ENCODE measurements at regions not wholly inside any gene's neighbourhood (a gene's known extent, or its start where the extent isn't known, plus 50 kb on each side); places are given as distances from the start of the nearest gene placed in this dataset.
"Not testable (repeated sequence)": the region's sequence is repeated elsewhere in the genome, so short reads cannot be mapped to it uniquely, and the experiment has no call there.

DNA sequence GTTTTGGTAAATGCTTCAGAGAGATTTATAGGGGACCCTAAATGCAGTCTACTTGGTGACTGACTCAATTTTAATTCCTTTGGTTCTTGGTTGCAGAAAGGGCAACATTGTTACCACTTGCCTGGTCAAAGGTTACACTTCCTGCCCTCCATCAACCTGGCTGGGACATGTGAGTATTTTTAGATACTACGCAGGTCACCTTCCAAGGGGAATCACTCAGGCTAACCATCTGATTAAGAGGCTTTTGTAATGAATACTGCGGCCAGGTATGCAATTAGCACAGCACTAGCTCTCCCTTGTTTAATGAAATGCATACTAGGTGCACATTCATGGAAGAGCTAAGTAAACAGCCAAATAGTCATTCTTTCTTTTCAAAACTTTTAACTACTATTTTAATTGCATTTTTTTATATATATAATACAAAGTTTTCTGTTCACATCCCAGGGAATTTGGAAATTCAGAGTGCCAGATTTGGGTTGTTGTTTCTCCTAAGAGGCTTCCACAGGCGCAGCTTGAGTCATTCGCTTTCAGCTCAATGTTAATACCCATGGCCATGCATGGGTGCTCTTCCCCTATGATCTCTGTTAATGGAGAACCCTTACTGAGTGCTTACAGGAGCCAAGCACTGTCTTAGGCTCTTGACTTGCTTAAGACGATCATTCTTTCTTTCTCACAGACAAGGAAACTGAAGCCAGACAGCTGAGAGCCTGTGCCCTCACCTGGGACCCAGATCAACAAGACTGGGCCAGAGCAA is 152.2 kb downstream of the MTX2 start:
- intact Hi-C loops (cut with DNase I, micrococcal nuclease): no loop called here
- ATAC-seq (no peak), DNase-seq (no peak)

DNA sequence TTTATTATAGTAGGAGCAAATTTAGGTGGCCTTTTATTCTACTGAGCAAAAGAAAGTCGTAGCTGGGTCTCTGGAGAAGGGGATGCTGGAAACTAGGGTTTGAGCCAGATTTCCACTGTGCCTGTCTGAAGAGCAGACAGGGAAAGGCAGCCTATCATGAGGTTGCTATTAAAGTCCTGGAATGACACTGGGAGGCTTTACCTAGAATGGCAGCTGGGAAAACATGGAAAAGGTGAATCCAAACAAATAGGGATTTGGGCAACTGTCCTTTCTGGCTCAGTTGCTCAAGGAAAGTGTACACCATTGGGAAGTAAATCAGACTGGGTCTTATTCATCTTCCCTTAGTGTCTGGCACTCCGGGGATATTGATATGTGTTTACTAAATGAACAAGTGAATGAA is 154.6 kb downstream of the MTX2 start:
- ATAC-seq: no peak
- intact Hi-C loops (cut with DNase I, micrococcal nuclease): no loop called here

DNA sequence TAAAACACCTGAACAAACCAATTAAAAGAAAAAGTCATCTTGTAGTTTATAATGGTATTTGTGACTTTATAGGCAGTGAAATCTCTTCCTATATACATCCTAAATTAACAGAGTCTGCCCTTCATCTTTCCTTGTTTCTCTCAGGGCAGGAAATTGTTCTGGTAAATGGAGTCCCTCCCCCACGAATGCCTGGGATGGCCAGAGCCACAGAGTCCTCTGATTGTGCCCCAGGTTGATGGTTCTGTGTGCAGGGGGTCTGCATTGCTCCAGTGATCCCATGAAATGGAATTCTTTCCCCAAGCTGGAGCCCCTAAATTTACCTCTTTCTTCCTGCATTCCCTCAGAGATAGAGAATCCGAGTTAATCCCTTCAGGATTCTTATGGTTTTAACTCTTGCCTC is 155.5 kb downstream of the MTX2 start:
- intact Hi-C loops (cut with DNase I, micrococcal nuclease): no loop called here
- DNase-seq (no peak), ATAC-seq (no peak)

More for the DNA sequence above, 154.6 kb downstream of the MTX2 start:
- DNase-seq: no peak

DNA sequence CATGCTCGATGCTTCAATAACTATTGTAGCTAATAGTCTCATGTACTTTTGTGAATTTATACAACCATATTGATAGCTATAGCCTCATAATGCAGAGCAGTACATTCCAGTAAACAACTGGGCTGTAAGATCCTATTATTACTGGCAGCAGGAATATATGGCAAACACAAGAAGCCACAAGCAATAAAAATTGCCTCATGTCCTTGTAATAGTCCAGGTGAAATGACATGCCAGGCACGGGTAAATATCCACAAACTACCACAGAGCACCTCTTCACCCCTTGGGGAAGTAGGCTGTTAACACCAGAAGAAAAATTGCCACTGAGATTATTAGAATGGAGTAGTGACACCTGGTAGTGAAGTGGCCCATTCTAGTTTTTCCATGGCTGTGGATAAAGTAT is 158.3 kb downstream of the MTX2 start:
- intact Hi-C loops (cut with DNase I, micrococcal nuclease): no loop called here
- no peak for DNase-seq
- ATAC-seq: no peak

DNA sequence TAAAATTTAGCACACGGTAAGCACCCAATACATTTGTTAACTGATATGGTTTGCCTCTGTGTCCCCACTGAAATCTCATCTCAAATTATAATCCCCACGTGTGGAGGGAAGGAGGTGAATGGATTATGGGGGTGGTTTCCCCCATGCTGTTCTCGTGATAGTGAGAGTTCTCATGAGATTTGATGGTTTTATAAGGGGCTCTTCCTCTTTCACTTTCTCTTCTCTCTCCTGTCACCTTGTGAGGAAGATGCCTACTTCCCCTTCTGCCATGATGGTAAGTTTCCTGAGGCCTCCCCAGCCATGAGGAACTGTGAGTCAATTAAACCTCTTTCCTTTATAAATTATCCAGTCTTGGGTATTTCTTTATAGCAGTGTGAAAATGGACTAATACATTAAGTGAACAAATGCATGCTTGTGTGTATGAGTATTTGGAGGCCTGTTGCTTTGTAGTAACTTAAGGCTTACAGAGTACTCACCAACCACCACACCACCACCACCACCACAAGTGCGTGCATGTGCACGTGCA is 159.8 kb downstream of the MTX2 start:
- DNase-seq; intact Hi-C loops (cut with DNase I, micrococcal nuclease); ATAC-seq: not testable (repeated sequence)

DNA sequence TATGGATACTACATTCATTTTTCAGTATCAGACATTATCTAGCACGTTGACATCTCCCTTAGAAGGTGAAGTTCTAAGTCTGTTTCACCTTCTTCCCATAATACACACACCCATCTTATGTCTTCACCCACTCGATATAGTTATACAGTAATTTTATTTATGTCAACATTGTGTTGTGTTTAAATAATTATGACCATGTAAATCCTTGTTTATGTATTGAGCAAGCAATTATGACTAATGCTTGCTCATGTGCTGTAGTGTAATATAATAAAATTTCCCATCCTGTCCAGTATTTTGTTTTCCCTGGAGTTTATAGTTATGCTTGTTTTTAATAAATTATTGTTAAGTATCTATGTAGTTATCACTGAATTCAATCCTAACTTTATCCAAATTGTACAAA is 163.2 kb downstream of the MTX2 start:
- no peak for ATAC-seq
- no peak for DNase-seq
- intact Hi-C loops (cut with DNase I, micrococcal nuclease): no loop called here

DNA sequence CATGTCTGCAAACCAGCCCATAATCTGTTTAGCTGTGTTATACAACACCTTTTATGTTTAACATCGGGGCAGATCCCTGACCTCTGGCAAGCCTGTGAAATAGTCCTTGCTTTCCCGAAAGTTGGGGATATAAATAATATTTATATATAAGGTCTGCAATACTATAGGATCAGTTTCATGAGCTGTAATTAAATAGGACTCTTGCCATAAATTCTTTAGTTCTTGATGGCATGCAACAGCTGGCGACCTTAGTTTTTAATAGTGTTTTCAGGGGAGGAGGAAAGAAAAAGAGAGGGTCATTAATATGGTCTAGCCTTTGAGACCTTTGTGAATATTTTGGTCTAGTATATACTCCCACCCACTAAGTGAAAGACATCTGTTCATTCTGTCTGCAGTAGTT is 166.5 kb downstream of the MTX2 start:
- DNase-seq (no peak), ATAC-seq (no peak)
- intact Hi-C loops (cut with DNase I, micrococcal nuclease): no loop called here

DNA sequence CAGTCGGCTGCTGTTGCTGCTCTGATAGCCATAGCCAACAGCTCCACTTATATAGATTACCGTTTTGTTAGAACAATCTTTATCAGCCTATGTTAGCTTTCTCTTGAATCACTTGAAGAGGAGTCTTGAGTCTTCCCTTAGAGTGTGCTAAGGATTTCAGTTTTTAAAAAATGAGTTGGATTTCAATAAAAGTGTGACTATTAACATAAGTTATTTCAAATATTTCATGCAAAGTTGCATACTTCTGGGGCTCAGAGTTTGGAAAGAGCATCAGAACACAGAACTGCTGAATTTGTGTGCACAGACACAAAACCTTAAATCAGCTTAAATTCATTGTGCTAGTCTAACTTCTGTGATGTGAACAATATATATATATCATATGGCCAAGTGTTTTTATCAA is 174.7 kb downstream of the MTX2 start:
- DNase-seq: no peak
- intact Hi-C loops (cut with DNase I, micrococcal nuclease): no loop called here
- ATAC-seq: no peak

DNA sequence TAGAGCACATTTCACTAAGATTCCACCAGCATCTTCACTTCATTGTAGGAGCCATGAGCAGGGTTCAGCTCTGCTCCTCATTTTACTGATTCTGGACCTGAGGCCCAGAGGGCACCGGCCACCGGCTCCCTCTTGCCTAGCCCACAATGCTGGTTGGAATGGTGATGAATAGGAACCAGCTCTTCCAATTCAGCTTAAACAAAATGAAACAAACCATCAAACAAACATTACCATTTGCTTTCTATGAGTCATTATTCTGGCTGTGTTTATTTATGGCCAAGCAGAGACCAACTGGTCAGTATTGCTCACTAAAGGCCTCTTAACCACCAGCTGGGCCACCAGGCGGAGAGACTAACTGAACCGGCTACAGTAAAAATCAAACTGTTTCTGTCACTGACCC is 176.7 kb downstream of the MTX2 start:
- no peak for ATAC-seq
- intact Hi-C loops (cut with DNase I, micrococcal nuclease): no loop called here

DNA sequence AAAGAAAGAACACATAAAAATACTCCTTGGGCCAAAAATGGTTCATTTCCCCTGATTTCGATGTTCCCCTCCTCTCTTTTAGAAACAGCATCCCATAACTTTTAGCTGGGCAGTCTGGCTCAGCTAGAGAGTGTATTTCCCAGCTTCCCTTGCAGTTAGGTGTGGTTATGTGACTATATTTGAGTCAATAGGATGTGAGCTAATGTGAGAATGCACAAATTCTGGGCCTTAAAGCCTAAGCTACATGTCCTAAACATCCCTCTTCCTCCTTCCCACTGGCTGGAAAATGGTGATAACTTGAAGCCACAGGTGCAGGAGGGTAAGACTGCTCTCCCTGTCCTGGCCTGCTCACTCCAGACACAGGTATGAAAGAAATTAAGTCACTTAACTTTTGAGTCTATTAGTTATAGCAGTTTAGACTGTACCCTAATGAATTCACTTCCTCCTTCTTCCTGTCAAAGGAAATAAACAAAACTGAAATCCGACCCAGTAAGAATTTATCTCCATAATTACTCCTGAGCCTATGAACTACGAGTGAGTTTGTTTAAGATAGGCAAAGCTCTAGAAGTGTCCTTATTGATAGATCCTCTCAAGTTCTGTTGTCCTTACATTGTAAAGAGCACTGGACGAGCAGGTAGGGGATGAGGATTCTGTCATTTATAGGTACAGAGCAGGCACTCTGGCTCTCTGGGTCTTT is 177.6 kb downstream of the MTX2 start:
- intact Hi-C loops (cut with DNase I, micrococcal nuclease): no loop called here
- no peak for ATAC-seq

More for the DNA sequence above, 176.7 kb downstream of the MTX2 start:
- DNase-seq: no peak

DNA sequence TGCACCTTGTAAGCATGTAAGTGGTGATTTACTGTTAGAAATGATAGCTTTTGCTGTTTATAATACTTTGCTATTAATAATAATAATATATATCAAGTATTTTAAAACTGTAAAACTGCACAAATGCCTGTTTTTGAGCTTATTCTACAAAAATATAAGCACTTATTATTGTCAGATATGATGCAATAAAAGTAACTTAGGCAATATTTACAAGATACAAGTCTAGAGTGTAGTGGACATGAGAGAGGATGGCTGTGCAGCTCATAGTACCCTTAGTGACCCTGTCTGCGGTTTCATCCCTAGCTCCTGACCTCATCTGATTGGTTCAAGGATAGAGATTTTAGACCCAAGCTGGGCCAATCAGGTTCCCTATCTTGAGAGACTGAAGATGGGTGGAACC is 178.4 kb downstream of the MTX2 start:
- intact Hi-C loops (cut with DNase I, micrococcal nuclease): no loop called here
- no peak for DNase-seq
- no peak for ATAC-seq

More for the DNA sequence above, 177.6 kb downstream of the MTX2 start:
- DNase-seq: no peak

DNA sequence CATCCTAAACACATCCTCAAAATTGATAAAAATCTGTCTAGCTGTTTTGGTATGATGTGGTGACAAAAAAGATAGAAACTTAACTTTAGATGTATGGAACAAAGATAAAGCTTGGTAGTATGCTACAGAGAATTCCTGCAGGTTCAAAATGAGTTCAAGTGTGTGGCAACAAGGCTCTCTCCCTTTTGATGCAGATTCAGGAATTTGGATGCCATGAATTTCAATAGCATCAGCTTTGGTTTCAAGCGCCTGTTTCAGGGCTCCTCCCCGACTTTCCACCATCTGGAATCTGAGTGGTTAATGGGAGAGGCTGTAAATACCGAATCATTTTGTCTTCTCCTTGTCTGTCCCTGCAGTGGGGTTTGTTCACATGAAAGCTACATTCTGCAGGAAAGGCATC is 180.6 kb downstream of the MTX2 start:
- DNase-seq: no peak
- intact Hi-C loops (cut with DNase I, micrococcal nuclease): loop anchor here (10.0 kb wide), 2 partner anchors 105 to 305 kb away; no protein-coding TSS in a partner anchor

DNA sequence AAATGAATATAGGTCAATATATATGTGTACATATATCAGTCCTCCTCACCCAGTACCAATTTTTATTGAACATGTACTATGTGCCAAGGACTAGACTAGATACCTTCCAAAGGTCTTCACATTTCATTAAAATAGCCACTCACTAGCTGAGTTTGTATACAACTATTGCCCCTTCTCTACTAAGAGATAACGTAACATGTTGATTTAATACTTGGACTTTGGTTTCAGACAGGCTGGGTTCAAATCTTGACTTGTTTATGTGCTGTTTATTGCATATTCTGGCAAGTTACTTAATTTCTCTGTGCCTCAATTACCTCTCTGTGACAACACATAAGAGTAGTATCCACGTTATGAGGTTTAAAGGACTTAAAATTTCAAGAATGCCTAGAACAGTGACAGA is 184.5 kb downstream of the MTX2 start:
- no peak for ATAC-seq
- intact Hi-C loops (cut with DNase I, micrococcal nuclease): loop anchor here (2.0 to 10.0 kb wide), 3 partner anchors 101 to 313 kb away; no protein-coding TSS in a partner anchor
- no peak for DNase-seq

More for the DNA sequence above, 180.6 kb downstream of the MTX2 start:
- no peak for ATAC-seq

DNA sequence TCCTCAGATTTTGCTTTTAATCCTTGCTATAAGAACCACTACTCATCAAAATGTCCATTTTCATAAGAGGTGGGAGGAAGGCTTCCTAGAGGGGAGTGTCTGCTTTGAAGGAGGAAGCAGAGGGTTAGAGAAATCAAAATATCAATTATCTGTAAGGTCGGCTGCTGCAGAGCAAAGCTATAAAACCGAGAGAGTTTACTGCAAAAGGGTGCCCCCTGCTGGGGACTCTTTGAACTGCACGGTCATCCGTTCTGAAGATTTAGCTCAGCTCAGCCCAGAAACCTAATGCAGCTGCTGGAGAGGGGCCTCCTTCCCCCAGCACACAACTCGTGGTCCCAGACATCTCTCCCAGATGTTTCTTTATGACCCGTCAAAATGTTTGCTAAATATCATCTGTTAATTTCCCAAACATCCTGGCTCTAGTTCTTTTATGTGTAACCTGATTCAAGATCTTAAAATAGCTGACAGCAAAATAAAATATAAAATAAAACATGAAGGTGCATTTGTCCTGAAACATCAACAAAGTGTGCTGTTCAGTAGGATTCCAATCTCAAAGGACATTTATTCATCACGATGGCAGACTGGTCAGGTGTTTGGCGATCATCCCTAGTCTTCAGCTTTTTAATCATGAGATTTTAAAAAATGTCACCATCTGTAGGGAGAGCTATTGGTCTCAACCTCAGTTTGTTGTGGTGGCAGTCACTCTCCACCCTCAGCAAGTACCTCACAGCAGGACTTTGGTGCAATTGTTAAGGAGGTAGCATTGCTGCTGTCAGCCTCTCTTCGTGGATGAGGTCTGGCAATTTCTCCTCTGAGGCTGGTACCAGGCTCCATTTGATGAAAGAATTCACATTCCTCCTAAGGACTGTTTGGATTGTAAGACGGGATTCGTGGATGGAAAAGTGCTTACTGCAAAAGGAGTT is 185.9 kb downstream of the MTX2 start:
- peak; percentile 79 for ATAC-seq
- DNase-seq: peak; percentile 67 to 94
- intact Hi-C loops (cut with DNase I, micrococcal nuclease): loop anchor here (2.0 to 10.0 kb wide), 3 partner anchors 100 to 314 kb away; no protein-coding TSS in a partner anchor

DNA sequence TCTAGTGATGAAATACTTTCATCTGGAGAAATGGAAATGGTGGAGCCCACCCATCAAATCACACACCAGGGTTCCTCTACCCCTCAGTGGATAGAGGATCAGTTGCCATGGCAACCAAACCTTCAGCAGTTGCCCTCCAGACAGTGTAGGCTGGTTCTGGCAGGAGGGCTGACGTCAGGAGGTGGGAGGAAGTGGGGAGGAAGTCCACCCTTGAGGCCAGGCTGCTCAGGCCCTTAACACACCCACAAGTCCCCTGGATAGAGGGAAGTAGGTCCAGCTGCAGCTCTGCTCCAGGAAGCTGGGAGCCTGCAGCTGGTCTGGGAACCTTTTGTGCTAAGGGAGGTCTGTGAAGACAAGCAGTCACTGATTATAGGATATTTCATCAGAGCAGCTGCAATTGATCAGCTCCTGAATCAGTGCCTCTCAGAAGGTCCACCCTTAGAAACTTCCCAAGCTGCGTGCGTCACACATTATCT is 186.6 kb downstream of the MTX2 start:
- peak; percentile 25 for ATAC-seq
- intact Hi-C loops (cut with DNase I, micrococcal nuclease): loop anchor here (2.0 to 10.0 kb wide), 3 partner anchors 99 to 315 kb away; no protein-coding TSS in a partner anchor

DNA sequence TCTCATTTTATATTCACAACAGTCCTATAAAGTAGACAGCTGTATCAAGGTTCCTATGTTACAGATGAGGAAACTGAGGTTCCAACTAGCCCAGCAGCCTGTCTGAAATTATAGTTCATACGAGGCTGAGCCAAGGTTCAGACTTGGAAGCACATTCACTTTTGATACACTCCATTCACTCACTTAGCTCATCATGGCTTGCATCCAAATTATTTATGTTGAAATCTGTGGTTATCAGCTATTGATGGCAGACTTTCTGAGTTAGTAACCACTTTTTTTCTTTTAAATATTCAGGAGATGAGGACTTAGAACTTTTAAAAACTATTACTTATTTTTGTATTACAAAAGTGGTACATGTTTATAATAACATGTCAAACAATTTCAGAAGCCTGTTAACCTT is 188.2 kb downstream of the MTX2 start:
- intact Hi-C loops (cut with DNase I, micrococcal nuclease): loop anchor here (10.0 kb wide), 2 partner anchors 97 to 313 kb away; no protein-coding TSS in a partner anchor
- DNase-seq (no peak), ATAC-seq (no peak)

More for the DNA sequence above, 186.6 kb downstream of the MTX2 start:
- peak; percentile 9 to 49 for DNase-seq

DNA sequence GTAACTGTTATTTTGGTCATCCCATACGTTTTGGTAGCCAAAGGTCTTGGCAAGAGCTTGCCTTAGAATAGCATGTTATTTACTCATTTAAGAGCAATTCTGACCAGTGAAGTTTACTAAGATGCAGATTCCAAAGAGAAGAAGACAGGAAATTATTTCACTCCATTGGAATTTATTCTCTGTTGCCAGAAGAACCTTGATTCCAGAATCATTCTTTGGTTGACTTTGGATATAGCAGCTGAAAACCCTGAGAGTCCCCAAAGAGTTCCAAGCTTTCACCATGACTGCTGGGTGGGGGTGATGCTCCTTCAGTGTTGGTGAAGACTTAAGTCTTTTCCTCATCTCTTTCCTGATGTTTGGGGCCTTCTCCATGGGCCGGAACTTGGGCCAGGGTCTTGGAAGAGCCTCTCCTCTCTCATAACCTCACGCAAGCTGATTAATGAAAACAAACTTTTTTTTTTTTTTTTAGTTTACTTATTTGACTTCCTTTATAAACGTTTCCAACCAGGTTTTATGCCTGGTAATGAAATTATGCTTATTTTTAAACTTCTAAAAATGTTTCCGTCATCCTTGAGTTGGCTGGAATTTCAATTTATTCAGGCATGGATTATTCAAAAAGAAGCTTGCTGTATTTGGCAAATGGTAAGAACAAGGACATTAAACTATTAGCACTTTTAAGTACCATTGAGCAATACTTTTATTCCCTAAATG is 192.0 kb downstream of the MTX2 start:
- DNase-seq: no peak
- no peak for ATAC-seq
- intact Hi-C loops (cut with DNase I, micrococcal nuclease): loop anchor here in 1 of 2 donors (5.0 kb wide), 1 partner anchor 181 kb away; no protein-coding TSS in a partner anchor

Data from left colon (tissue), 2 donors.